ENCODE measurements at regions not wholly inside any gene's neighbourhood (a gene's known extent, or its start where the extent isn't known, plus 50 kb on each side); places are given as distances from the start of the nearest gene placed in this dataset.
"Not testable (repeated sequence)": the region's sequence is repeated elsewhere in the genome, so short reads cannot be mapped to it uniquely, and the experiment has no call there.

DNA sequence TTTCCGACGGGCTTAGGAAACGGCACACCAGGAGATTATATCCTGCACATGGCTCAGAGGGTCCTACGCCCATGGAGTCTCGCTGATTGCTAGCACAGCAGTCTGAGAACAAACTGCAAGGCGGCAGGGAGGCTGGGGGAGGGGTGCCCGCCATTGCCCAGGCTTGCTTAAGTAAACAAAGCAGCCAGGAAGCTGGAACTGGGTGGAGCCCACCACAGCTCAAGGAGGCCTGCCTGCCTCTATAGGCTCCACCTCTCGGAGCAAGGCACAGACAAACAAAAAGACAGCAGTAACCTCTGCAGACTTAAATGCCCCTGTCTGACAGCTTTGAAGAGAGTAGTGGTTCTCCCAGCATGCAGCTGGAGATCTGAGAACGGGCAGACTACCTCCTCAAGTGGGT lies 722.6 kb downstream of the BRINP3 start:
- not testable (repeated sequence) for DNase-seq (ENCODE audit: low spot score)

DNA sequence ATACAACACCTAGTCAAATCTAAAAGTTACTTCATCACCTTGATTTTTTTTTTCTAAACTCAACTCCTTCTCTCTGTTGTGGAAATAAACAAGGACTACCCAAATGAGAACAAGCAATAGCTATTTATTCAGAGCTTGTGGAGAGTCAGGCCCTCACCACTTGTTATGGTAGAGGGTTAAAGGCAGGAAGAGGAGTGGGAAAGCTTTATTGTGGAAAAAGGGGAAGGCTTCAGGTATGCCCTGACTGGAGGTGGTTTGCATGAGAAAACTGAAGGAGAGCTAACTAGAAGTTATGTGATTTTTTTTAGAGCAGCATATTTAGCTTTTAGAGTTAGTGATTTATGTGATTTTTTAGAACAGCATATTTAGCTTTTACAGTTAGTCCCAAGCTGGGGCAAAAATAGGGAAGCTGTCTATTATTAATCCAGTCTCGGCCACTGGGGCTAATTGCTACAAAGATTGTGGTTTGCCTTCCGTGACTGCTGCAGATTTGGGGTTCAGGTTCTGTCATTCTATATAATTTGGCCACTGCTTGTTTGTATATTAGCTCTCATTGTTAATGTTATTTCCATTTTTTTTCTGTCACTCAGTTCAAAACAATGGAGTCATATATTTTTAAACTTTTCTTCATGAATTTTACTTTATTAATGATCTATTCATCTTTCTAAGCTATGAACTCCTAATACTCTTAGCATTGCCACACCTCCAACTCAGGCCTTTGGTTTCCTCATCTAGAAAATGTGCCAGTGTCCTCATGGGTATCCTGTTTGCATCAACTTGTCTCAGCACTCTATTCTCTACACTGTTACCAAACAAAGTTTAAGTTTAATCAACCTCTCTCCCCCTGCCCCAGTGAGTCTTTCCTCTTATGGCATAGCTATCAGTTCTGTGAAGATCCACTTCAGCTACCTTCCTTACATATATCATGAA lies 713.0 kb downstream of the BRINP3 start:
- no peak for DNase-seq (ENCODE audit: low spot score)

DNA sequence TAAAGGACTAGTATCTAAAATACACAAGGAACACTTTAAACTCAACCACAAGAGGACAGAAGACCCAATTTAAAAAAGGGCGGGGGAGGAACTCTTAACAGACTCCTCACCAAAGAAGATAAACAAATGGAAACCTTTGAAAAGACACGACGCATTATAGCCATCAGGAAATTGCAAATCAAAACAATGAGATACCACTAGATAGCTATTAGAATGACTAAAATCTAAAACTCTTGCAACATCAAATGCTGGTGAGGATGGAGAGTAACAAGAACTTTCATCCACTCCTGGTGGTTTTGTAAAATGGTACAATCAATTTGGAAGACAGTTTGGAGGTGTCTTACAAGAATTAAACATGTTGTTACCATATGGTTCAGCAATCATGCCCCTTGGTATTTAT lies 708.2 kb downstream of the BRINP3 start:
- no peak for DNase-seq (ENCODE audit: low spot score)

DNA sequence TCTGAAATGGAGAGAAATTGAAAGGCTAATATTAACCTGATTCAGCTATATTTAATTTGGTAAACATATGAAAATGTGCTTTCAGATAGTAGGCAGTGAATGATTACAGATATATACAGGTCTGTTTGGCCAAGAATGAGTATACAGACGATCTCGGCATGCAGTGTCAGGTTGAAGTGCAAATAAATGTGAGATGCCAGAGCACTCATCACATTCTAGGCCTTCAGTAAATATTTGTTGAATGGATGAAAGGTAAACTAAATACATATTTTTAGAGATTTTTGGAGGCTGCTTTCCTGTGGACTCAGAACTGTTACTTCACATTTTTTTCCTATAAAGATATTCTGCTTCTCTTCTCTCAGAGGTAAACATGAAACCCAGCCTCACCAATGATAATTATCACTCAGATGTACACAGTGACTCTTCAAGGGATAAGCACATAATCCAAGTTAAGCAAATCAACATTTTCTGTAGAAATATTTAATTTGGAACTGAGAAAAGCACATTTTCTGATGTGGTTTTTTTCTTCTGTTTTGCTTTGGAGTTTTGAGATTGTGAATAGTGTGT lies 702.9 kb downstream of the BRINP3 start:
- DNase-seq (ENCODE audit: low spot score): no peak

DNA sequence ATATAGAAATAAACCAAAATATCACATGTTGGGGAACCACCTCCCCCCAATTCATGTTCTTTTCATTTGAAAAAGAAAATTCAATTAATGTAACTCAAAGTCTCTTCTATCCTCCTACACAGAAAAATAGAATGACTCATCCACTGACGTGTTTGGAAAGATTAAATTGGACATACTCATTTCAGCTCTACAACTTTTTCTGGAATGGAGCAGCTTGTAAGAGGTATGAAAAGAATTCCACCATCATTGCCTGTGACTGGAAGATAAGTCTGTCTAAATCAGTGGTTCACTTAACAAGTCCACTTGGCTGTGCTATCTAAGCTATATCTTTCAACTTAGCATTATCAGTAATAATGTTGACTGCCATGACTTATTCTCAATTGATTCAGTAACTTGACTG lies 702.3 kb downstream of the BRINP3 start:
- no peak for DNase-seq (ENCODE audit: low spot score)

DNA sequence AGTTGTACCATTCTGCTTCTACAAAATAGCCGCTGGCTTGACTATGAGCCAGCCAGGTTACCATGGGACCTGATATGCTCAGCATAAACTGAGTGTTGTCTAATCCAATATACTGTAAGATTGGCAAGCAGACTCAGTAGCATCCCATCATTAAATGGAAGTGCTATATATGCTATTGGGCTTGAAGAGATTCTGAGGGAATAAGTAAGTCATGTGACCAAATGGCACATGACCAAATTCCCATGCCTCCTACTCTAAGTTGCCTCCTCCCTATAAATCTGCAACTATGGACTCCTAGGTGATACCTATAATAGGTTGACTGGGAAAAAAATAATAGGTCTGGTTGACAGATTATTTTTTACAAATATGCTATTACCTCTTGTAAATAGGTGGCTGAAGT lies 698.6 kb downstream of the BRINP3 start:
- no peak for DNase-seq (ENCODE audit: low spot score)

DNA sequence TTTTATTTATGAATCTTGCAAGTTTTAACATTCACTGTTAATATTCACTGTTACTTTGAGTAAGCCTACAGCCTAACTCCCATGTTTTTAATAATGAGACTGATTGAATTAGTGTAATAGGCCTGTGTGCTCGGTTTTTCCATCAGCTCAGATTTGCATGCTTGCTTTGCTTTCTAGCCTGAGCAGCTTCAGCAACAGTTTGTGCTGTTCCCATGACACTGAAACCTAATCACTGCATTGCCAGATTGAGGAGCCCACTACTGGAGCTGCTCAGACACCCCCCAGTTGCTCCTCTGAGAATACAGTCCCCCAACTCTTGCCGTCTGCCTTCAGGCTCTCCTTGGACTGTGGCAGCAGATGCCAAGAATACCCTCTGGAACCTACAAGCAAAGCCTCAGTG lies 695.4 kb downstream of the BRINP3 start:
- DNase-seq (ENCODE audit: low spot score): no peak

DNA sequence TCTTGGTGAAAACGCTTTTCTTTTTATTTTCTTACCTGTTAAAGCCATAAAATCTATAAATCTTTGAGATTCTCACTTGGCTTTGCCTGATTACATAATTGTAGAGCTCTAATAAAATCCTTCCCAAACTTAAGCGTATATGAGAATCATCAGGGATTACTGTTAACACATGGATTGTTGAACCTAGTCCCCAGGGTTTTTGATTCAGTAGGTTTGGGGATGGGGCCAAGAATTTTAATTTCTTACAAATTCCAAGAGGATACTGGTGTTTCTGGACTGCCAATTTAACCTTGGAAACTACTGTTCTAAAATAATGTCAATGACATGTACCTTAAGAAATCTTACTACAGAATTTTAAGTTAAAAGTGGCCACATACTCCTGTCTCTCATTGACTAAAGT lies 694.2 kb downstream of the BRINP3 start:
- no peak for DNase-seq (ENCODE audit: low spot score)

DNA sequence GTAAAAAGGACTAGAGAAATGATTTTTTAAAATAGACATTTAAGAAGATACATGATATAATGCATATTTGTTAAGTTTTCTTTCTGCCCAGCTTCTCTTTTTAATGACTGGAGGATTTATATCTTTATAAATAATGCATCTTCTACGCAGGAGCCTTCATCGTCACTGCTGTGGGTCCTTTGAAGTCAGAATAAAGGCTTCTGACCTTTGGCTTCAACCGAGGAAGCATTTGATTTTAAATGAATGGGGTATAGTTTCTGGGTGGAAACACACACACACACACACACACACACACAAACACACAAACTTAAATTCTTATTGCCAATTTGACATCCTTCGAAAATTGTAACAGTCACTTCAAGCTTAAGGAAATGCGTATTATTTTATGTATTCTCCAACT lies 690.9 kb downstream of the BRINP3 start:
- DNase-seq (ENCODE audit: low spot score): no peak

DNA sequence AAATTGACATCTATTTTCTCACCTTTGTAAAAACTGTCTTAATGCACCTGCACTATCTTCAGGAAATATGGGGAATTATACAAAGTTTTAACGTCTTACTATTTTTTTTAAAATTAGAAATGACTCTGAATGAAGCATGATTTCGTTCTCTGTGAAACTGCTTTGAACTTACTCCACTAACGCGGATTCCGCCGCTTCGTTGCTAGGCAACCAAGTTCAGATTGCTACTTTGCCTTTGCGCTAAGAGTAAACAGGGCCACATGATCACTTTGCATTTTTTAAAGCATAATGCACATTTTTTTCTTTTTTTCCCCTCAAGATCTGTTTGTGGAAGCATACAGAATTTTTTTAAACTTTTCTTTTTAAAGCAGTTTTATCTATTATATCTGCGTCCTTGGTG lies 690.5 kb downstream of the BRINP3 start:
- DNase-seq (ENCODE audit: low spot score): no peak

DNA sequence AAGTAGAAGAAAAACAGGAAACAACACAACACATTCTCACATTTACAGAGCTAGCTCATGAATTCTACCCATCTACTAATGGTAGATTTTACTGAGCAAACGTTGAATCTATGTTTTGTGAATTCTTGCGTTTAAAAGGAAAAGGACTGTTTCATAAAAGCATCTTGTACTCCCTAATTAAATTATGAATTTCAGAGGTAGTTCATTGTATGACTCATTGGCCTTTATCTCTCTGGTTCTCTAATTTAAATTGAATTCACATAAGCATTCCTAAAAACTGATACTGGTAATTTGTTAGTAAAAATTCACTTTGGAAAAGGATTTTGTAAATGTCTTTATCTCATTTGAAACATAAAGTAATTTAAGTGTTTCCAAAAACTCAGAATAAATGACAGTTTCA lies 687.3 kb downstream of the BRINP3 start:
- DNase-seq (ENCODE audit: low spot score): no peak

DNA sequence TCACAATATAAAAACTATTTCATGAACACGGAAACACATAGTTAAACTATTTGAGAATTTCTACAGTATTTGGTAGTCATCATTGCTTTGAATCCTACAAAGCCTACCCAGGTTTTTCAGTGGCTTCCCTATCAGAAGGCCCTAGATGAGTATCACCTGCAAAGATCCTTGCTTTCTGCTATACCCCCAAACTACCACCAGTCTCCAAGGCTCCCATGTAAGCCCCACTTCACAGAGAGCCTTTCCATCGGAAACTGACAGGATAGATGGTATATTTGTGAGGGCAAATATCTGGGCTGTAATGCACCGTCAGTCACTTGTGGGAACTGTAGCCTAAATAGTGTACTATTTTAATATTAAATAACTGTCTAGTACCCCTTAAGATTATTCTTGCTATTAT lies 674.3 kb downstream of the BRINP3 start:
- no peak for DNase-seq (ENCODE audit: low spot score)

DNA sequence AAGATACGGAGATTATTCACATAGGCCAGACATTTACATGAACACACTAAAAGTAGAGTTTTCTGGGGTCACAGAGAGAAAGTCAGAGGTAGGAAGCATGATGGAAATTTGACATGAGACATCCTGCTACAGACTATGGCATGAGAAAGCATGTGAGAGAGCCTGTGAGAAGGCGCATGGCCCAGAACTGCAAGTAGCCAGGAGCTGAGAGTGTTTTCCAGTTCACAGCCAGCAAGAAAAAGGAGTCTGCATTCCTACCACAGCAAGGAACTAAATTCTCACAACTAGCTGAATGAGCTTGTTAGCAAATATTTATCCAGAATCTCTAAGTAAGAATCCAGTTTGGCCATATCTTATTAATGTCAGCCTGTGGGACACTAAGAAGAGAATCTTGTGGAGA lies 673.3 kb downstream of the BRINP3 start:
- no peak for DNase-seq (ENCODE audit: low spot score)

DNA sequence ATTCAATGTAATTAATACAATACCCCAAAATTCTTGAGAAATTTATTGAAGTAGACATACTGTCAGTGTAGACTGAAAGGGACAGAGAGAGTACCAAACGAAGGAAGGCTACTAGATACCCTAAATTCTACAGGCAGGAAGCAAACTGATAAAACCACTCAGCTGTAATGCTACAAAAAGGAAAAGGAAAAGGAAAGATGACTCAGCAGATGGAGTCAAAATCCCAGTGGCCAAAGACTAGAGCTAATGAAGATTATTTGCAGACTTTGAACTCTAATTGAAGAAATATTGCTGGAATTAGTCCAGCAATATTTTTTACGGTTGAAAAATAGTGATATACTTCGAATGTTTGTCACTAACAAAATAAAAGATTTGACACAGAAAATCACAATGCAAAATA lies 671.9 kb downstream of the BRINP3 start:
- DNase-seq (ENCODE audit: low spot score): no peak

DNA sequence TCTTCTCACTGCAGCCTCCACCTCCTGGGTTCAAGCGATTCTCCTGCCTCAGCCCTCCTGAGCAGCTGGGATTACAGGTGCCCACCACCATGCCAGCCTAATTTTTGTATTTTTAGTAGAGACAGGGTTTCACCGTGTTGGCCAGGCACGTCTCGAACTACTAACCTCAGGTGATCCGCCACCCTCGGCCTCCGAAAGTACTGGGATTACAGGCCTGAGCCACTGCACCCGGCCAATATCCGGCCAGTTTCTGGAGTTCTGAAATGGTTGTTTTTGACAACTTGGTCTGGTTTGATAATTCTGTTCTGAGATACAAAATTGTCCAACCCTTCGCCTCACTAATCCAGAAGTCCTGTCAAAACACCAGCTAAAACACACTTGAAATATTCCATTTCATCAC lies 667.0 kb downstream of the BRINP3 start:
- not testable (repeated sequence) for DNase-seq (ENCODE audit: low spot score)

DNA sequence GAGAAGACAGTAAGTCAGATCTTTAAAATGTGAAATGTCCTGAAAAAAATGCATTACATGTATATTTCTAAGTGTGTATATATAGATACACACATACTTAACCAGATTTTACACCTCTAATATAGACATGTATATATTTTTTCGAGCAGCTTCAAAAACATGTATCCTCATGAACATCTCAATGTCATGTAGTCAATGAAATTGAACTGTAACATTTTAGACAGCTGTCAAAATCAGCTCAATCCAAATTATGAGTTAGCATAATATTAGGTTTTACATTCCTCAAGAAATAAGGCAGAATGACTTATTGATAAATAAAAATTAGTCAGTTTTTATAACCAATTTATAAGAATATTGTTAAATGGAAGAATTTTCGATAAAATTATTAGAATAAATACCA lies 665.7 kb downstream of the BRINP3 start:
- DNase-seq (ENCODE audit: low spot score): no peak

DNA sequence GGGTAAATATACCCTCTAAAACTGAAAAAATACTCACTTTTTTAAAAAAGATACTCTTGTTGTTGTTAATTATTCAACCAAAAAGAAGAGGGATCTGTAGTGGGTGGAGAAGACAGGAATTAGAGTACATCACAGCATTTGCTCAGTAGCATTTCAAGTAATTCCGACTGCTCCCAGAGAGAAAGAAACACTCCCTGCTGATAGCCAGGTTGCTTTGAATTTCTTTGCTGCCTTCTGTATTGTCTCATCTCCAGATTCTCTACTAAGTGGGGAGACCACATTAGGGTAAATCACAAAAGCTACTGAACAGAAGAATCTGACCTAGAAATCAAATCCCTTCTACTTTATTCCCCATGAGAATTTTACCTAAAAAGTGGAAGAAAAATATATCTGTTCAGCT lies 661.1 kb downstream of the BRINP3 start:
- DNase-seq (ENCODE audit: low spot score): no peak

DNA sequence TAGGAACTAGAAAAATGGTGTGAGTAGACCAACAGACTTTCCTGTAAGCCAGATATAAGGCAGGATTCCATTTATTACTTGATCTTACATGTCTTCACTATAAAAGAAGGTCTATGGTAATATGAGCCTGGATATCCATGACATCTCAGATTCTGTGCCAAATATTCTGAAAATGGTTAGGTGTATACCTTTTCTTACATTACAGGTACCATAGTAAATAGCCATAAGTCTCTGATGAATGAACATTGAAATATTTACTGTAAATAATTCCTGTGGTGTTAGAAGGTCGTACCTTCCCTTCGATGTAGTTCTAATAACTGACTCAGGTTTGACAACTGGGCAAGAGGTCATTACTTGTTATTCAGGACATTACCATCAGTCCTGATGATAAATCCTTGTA lies 657.9 kb downstream of the BRINP3 start:
- no peak for DNase-seq (ENCODE audit: low spot score)

DNA sequence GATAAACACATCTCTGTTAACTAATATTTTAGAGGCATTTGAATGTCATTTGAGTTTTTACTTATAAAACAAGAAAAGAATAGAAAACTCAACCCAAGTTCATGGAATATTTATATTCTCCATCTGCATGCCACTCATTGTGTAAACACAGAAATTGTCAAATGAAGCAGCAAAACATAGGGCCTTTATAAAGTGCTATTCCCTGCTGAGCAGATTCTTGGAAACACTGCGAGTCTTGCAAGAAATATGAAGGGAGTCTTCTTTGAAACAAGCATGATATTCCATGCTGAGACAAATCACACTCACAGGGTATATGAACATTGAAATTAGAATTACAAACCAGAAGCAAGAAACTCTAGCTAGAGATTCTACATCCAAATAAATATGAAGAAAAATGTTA lies 655.8 kb downstream of the BRINP3 start:
- no peak for DNase-seq (ENCODE audit: low spot score)

DNA sequence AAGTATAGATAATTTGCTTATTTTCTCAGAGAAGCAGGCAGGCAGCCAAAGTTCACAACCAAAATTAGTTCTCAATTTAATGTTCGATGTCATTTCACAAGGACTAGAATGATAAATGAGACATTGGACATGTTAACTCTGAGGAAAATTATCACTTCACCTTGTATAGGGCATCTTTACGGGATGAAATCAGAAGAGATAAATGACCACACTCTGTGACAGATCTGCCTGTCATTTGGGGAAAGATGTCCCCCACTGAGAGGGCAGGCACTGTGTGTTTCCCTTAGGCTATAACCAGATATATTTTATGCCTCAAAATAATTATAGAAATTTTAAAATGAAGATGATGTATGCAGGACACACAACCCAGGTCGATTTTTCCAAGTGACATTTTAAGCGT lies 642.9 kb downstream of the BRINP3 start:
- no peak for DNase-seq (ENCODE audit: low spot score)

DNA sequence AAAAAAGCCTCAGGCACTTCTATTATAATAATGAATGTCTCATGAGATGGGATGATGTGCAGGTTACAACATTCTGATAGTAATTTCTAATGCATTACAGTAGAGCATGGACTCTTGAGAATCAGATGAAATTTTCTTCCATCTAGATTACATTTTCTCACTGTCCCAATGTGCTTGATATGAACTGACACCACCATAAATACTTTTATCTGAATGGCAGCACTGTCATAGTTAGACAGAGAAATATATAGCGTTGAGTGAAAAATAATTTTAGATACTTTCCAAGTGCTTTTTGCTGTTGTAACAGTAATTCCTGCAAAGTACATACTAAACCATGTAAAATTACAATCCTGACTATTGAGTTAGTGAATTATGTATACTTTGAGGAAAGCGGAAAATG lies 630.1 kb downstream of the BRINP3 start:
- DNase-seq (ENCODE audit: low spot score): no peak

DNA sequence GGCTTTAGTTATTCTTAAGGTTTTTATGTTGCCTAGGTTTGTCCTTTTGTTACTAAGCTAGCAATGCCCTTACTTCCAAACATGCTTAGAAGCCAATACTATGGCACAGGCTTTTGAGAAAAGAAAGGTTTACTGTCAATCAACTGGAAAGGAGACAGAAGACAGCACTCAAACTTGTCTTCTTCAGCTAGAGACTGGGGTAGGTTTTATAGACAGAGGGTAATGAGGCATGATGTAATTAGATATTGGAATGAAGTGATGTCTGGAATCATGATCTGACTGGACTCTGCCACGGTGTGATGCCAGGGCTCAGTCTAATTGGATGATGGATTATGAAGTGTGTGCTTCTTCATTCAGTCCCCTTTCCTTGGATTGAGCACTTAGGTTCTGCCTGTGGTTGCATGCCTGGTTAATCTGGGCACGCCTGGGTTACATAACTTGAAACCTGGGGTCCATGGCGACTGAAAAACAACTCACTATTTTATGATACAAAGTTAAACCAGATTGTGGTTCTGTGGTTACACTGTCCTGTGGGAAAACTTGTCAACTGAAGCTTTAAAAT lies 625.8 kb downstream of the BRINP3 start:
- DNase-seq (ENCODE audit: low spot score): no peak

DNA sequence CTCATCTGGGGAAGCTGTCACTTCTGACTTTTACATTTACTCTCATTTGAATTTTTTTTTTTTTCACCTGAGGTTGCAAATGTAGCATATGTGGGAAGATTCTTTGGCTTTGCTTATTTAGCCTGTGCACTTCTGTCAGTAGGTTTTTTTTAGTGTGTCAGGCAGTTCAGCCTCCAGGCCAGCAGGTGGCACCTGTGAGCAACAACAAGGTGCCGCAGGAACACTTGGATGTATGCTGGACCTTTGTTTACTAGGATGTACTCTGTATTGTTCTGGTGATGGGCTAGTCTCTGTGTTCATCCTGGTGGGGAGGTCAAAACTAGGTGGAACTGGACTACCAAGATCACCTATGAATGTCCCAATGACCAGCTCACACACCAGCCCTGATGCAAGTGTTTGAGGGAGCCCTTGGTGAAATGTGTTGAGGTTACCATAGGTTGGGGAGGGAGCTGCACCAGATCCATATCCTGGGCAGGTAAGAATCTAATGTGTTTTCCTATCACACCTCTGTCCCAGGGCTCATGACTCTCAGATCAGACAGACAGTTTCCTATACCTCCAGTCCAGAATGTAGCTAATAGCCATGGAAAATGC lies 618.2 kb downstream of the BRINP3 start:
- no peak for DNase-seq (ENCODE audit: low spot score)
